Cardiac muscle cell (in vitro differentiated cells and primary cell): ENCODE measurements at regions not wholly inside any gene's neighbourhood (a gene's known extent, or its start where the extent isn't known, plus 50 kb on each side); places are given as distances from the start of the nearest gene placed in this dataset.

Source experiments
- DNase-seq, 2 donors: peaks; one replicate each; pipeline versions ENCODE4 v3.0.0 to v3.0.0-alpha.2; 2010 to 2017; ENCODE audit warnings: low read depth in 1 of 2, low spot score in 1 of 2
- H3K27ac ChIP-seq: fragments of 200-600 bp; sonication (generic); 2 replicates; pipeline ENCODE4 v1.5.1; 2016
- H3K27me3 ChIP-seq: fragments of 200-600 bp; sonication (generic); 2 replicates; pipeline ENCODE4 v1.6.0; 2016; ENCODE audit warnings: control low read depth
- H3K36me3 ChIP-seq: fragments of 200-600 bp; sonication (generic); 2 replicates; pipeline ENCODE4 v1.5.1; 2016; ENCODE audit warnings: control low read depth
- H3K4me1 ChIP-seq: fragments of 200-600 bp; sonication (generic); 2 replicates; pipeline ENCODE4 v1.8.1; 2017; ENCODE audit warnings: low read depth, mild to moderate bottlenecking, mixed run types
- H3K4me3 ChIP-seq: fragments of 200-600 bp; sonication (generic); 2 replicates; pipeline ENCODE4 v1.5.1; 2016; ENCODE audit warnings: mild to moderate bottlenecking
- H3K9me3 ChIP-seq: fragments of 200-600 bp; sonication (generic); 2 replicates; pipeline ENCODE4 v1.5.1; 2017; ENCODE audit warnings: low read depth, mild to moderate bottlenecking, control low read depth
- CTCF ChIP-seq: IDR thresholded peaks from 2 replicates; pipeline ENCODE4 v1.5.1; 2012; ENCODE audit warnings: low read depth, mild to moderate bottlenecking, low read length

- DNase-seq, result no peak
- TF ChIP-seq CTCF, result no peak
- H3K9me3 ChIP-seq, result no peaks in the 10 kb centered on the region
- peaks cover 21% of the 10 kb centered on the region for H3K4me1 ChIP-seq
- no peak overlapping the region for H3K4me3 ChIP-seq
- no peaks in the 10 kb centered on the region for H3K27me3 ChIP-seq
- no peaks in the 10 kb centered on the region for H3K36me3 ChIP-seq
- H3K27ac ChIP-seq, result no peak overlapping the region
These were observed 1298.1 kb downstream of the EPHA7 start for GRCh38 chr6:92121228-92121627.

GRCh38 chr6:92117800-92118199 lies 1301.6 kb downstream of the EPHA7 start:
- no peak for DNase-seq
- Histone ChIP-seq H3K36me3 (no peaks in the 10 kb centered on the region), H3K4me3 (no peak overlapping the region), H3K4me1 (peaks cover 10% of the 10 kb centered on the region), H3K27me3 (no peaks in the 10 kb centered on the region), H3K9me3 (no peaks in the 10 kb centered on the region), H3K27ac (no peak overlapping the region)
- TF ChIP-seq CTCF, result no peak

GRCh38 chr6:92114797-92115196 lies 1304.6 kb downstream of the EPHA7 start:
- TF ChIP-seq CTCF, result no peak
- H3K4me3 ChIP-seq, result no peak overlapping the region
- no peaks in the 10 kb centered on the region for H3K9me3 ChIP-seq
- peaks cover 3% of the 10 kb centered on the region for H3K4me1 ChIP-seq
- no peak overlapping the region for H3K27ac ChIP-seq
- no peaks in the 10 kb centered on the region for H3K36me3 ChIP-seq
- H3K27me3 ChIP-seq, result no peaks in the 10 kb centered on the region
- no peak for DNase-seq

- no peak for DNase-seq
- Histone ChIP-seq H3K27ac (no peak overlapping the region), H3K27me3 (no peaks in the 10 kb centered on the region), H3K4me3 (no peak overlapping the region), H3K4me1 (peaks cover 3% of the 10 kb centered on the region), H3K9me3 (no peaks in the 10 kb centered on the region), H3K36me3 (no peaks in the 10 kb centered on the region)
- no peak for TF ChIP-seq CTCF
These were observed 1305.2 kb downstream of the EPHA7 start for GRCh38 chr6:92114091-92114675.

- Histone ChIP-seq H3K4me1 (peaks cover 3% of the 10 kb centered on the region), H3K4me3 (no peak overlapping the region), H3K9me3 (no peaks in the 10 kb centered on the region), H3K36me3 (no peaks in the 10 kb centered on the region), H3K27ac (no peak overlapping the region), H3K27me3 (no peaks in the 10 kb centered on the region)
- DNase-seq, result no peak
- TF ChIP-seq CTCF, result no peak
These were observed 1308.0 kb downstream of the EPHA7 start for GRCh38 chr6:92111386-92111785.

GRCh38 chr6:92110403-92110802 lies 1309.0 kb downstream of the EPHA7 start:
- no peak overlapping the region for H3K4me3 ChIP-seq
- no peak for TF ChIP-seq CTCF
- no peak overlapping the region for H3K27ac ChIP-seq
- H3K36me3 ChIP-seq, result no peaks in the 10 kb centered on the region
- H3K4me1 ChIP-seq, result peaks cover 3% of the 10 kb centered on the region
- no peak for DNase-seq
- no peaks in the 10 kb centered on the region for H3K27me3 ChIP-seq
- H3K9me3 ChIP-seq, result no peaks in the 10 kb centered on the region
